Keratinocyte (primary cell): ENCODE measurements at regions not wholly inside any gene's neighbourhood (a gene's known extent, or its start where the extent isn't known, plus 50 kb on each side); places are given as distances from the start of the nearest gene placed in this dataset.

Experiments
- DNase-seq: peaks from one replicate; pipeline ENCODE4 v3.0.0-alpha.2; 2011; ENCODE audit warnings: low read depth, missing footprints, low spot score
- FAIRE-seq: peaks from 2 replicates; lab custom pipeline; 2011; peaks lifted over from hg19 to GRCh38; lab: Jason Lieb, UNC
- H2AFZ ChIP-seq: 2 replicates; pipeline ENCODE4 v1.6.0; 2012; ENCODE audit warnings: low read length, control low read depth, inconsistent platforms; ENCODE audit not compliant: control insufficient read depth
- H3K27ac ChIP-seq: 2 replicates; pipeline ENCODE4 v1.5.1; 2011; ENCODE audit warnings: low read length; ENCODE audit not compliant: control insufficient read depth, insufficient read depth
- H3K27me3 ChIP-seq: 3 replicates; pipeline ENCODE4 v1.6.0; 2011; ENCODE audit warnings: low read length; ENCODE audit not compliant: control insufficient read depth, insufficient read depth; ENCODE audit errors: extremely low read depth
- H3K36me3 ChIP-seq, 2 experiments: 2 replicates in 1 of 2; 3 replicates in 1 of 2; pipeline ENCODE4 v1.5.1; 2011; ENCODE audit warnings: low read length in 2 of 2, mild to moderate bottlenecking in 1 of 2; ENCODE audit not compliant: control insufficient read depth in 2 of 2, insufficient read depth in 2 of 2; ENCODE audit errors: extremely low read depth in 1 of 2
- H3K4me1 ChIP-seq: 3 replicates; pipeline ENCODE4 v1.5.1; 2011; ENCODE audit warnings: low read length; ENCODE audit not compliant: control insufficient read depth, insufficient read depth; ENCODE audit errors: extremely low read depth
- H3K4me2 ChIP-seq: 3 replicates; pipeline ENCODE4 v1.6.0; 2011; ENCODE audit warnings: low read depth, low read length; ENCODE audit not compliant: control insufficient read depth, insufficient read depth; ENCODE audit errors: extremely low read depth
- H3K4me3 ChIP-seq, 3 experiments: fragments of 200-600 bp in 1 of 3; sonication (generic) in 1 of 3; 2 replicates in 2 of 3; 3 replicates in 1 of 3; pipeline ENCODE4 v1.5.1; 2011 to 2016; ENCODE audit warnings: low read length in 3 of 3, mild to moderate bottlenecking in 3 of 3, control low read depth in 2 of 3, inconsistent platforms in 1 of 3, low read depth in 1 of 3, mixed read lengths in 1 of 3, mixed run types in 1 of 3, moderate library complexity in 1 of 3; ENCODE audit not compliant: control insufficient read depth in 2 of 3, insufficient read depth in 2 of 3; ENCODE audit errors: extremely low read depth in 1 of 3
- H3K79me2 ChIP-seq: 2 replicates; pipeline ENCODE4 v1.6.0; 2012; ENCODE audit warnings: low read length; ENCODE audit not compliant: control insufficient read depth, insufficient read depth
- H3K9ac ChIP-seq: 3 replicates; pipeline ENCODE4 v1.6.0; 2011; ENCODE audit warnings: low read length; ENCODE audit not compliant: control insufficient read depth, insufficient read depth; ENCODE audit errors: extremely low read depth
- H3K9me1 ChIP-seq: 3 replicates; pipeline ENCODE4 v1.6.0; 2011; ENCODE audit warnings: low read length; ENCODE audit not compliant: control insufficient read depth, insufficient read depth; ENCODE audit errors: extremely low read depth
- H3K9me3 ChIP-seq: 2 replicates; pipeline ENCODE4 v1.5.1; 2012; ENCODE audit warnings: low read depth, low read length; ENCODE audit not compliant: control insufficient read depth
- H4K20me1 ChIP-seq: 3 replicates; pipeline ENCODE4 v1.6.0; 2011; ENCODE audit warnings: low read length; ENCODE audit not compliant: control insufficient read depth, insufficient read depth; ENCODE audit errors: extremely low read depth
- CTCF ChIP-seq, 3 experiments: IDR thresholded peaks in 1 of 3; conservative IDR thresholded peaks in 1 of 3; optimal IDR thresholded peaks in 1 of 3; 2 replicates in 2 of 3; 3 replicates in 1 of 3; pipeline versions ENCODE3 to v1.5.1; 2011; ENCODE audit warnings: low read length in 3 of 3, mild to moderate bottlenecking in 3 of 3, moderate library complexity in 2 of 3, control low read depth in 1 of 3, inconsistent platforms in 1 of 3; ENCODE audit not compliant: insufficient read depth in 2 of 3; ENCODE audit errors: extremely low read depth in 1 of 3
- EZH2 ChIP-seq: IDR thresholded peaks from one replicate; pipeline ENCODE4 v1.6.1; 2012; ENCODE audit warnings: inconsistent platforms, mild to moderate bottlenecking, low read length, moderate library complexity
- dilution Hi-C: fragments of 300-500 bp; cut with MboI; formaldehyde crosslinking; loops from one replicate; pipeline ENCODE4 v1.7.0; 2020; ENCODE audit warnings: low sequenced_read_pairs; ENCODE audit not compliant: extremely low pct_ligation_motif_present

- H3K9me1 ChIP-seq, result no peaks in the 10 kb centered on the region
- H3K27ac ChIP-seq, result no peak overlapping the region
- peaks cover 7% of the 10 kb centered on the region for H3K9me3 ChIP-seq
- dilution Hi-C loops, result no loop called here
- no peaks in the 10 kb centered on the region for H3K4me1 ChIP-seq
- FAIRE-seq (no peak), DNase-seq (no peak)
- TF ChIP-seq CTCF (optimal IDR thresholded peaks at IDR 0.05 in 1 of 3, IDR thresholded peaks at IDR 0.05 in 1 of 3, conservative IDR thresholded peaks at IDR 0.05 in 1 of 3; ENCODE audit: extremely low read depth in 1 of 3, insufficient read depth in 2 of 3, low read length in 3 of 3) (no peak), EZH2 (no peak)
- H3K9ac ChIP-seq, result no peak overlapping the region
- H4K20me1 ChIP-seq, result no peaks in the 10 kb centered on the region
- H3K27me3 ChIP-seq, result no peaks in the 10 kb centered on the region
- no peaks in the 10 kb centered on the region for H3K36me3 ChIP-seq
- no peak overlapping the region for H2AFZ ChIP-seq
- H3K4me2 ChIP-seq, result no peak overlapping the region
- no peak overlapping the region for H3K4me3 ChIP-seq
- H3K79me2 ChIP-seq, result no peaks in the 10 kb centered on the region
These were observed 498.6 kb downstream of the LIG4 start for GRCh38 chr13:107716741-107717140.

GRCh38 chr13:107716241-107716640, 499.1 kb downstream of the LIG4 start:
- Histone ChIP-seq H3K27me3 (no peaks in the 10 kb centered on the region), H3K4me3 (no peak overlapping the region), H3K4me2 (no peak overlapping the region), H4K20me1 (no peaks in the 10 kb centered on the region), H3K9me3 (peaks cover 7% of the 10 kb centered on the region), H3K27ac (no peak overlapping the region), H3K79me2 (no peaks in the 10 kb centered on the region), H2AFZ (no peak overlapping the region), H3K9me1 (no peaks in the 10 kb centered on the region), H3K9ac (no peak overlapping the region), H3K4me1 (no peaks in the 10 kb centered on the region), H3K36me3 (no peaks in the 10 kb centered on the region)
- DNase-seq, result no peak
- TF ChIP-seq CTCF (optimal IDR thresholded peaks at IDR 0.05 in 1 of 3, IDR thresholded peaks at IDR 0.05 in 1 of 3, conservative IDR thresholded peaks at IDR 0.05 in 1 of 3; ENCODE audit: extremely low read depth in 1 of 3, insufficient read depth in 2 of 3, low read length in 3 of 3) (no peak), EZH2 (no peak)
- dilution Hi-C loops, result no loop called here
- FAIRE-seq, result no peak
